Activated CD4-positive, alpha-beta T cell treated with anti-CD3 and anti-CD28 coated beads, Interleukin-2, amount 10 ng/mL, durations not matched to agents 7 days and 5 days (primary cell): ENCODE measurements at regions not wholly inside any gene's neighbourhood (a gene's known extent, or its start where the extent isn't known, plus 50 kb on each side); places are given as distances from the start of the nearest gene placed in this dataset.
"Not testable (repeated sequence)": the region's sequence is repeated elsewhere in the genome, so short reads cannot be mapped to it uniquely, and the experiment has no call there.

Experiments used
- CTCF ChIA-PET: fragments of 350-600 bp; sonication (Branson Sonifier 250); formaldehyde crosslinking; loops from one replicate; lab custom pipeline; 2021; ENCODE audit warnings: antibody characterized with exemption; lab: Charles Lee
- POLR2A ChIA-PET: fragments of 350-600 bp; sonication (Branson Sonifier 250); formaldehyde crosslinking; loops from one replicate; lab custom pipeline; 2021; ENCODE audit warnings: antibody characterized with exemption; lab: Charles Lee
- DNase-seq: peaks from one replicate; pipeline ENCODE4 v3.0.0-alpha.2; 2020
- H3K27ac Mint-ChIP-seq: one replicate; pipeline ENCODE4 v1.8.0; 2021; ENCODE audit warnings: mild to moderate bottlenecking, moderate library complexity, mixed read lengths
- H3K27me3 Mint-ChIP-seq: one replicate; pipeline ENCODE4 v1.8.0; 2021; ENCODE audit warnings: mixed read lengths
- H3K36me3 Mint-ChIP-seq: one replicate; pipeline ENCODE4 v1.8.0; 2021; ENCODE audit warnings: low read depth, mixed read lengths
- H3K4me1 Mint-ChIP-seq: one replicate; pipeline ENCODE4 v1.8.0; 2021; ENCODE audit warnings: mixed read lengths
- H3K4me3 Mint-ChIP-seq: one replicate; pipeline ENCODE4 v1.8.0; 2021; ENCODE audit warnings: mild to moderate bottlenecking, moderate library complexity, mixed read lengths
- H3K9me3 Mint-ChIP-seq: one replicate; pipeline ENCODE4 v1.8.0; 2021; ENCODE audit warnings: mixed read lengths

- no peaks in the 10 kb centered on the region for H3K36me3 Mint-ChIP-seq
- no peak overlapping the region for H3K27ac Mint-ChIP-seq
- no peak for DNase-seq
- no peak overlapping the region for H3K4me3 Mint-ChIP-seq
- ChIA-PET POLR2A (no interaction called here), CTCF (no interaction called here)
- no peaks in the 10 kb centered on the region for H3K9me3 Mint-ChIP-seq
- H3K4me1 Mint-ChIP-seq, result no peaks in the 10 kb centered on the region
- H3K27me3 Mint-ChIP-seq, result no peaks in the 10 kb centered on the region
These were observed 372.9 kb downstream of the PREX1 start for GRCh38 chr20:48454671-48455490.

GRCh38 chr20:48453477-48454093 is 374.2 kb downstream of the PREX1 start:
- Mint-ChIP-seq H3K9me3 (no peaks in the 10 kb centered on the region), H3K4me3 (no peak overlapping the region), H3K36me3 (no peaks in the 10 kb centered on the region), H3K4me1 (no peaks in the 10 kb centered on the region), H3K27me3 (no peaks in the 10 kb centered on the region), H3K27ac (no peak overlapping the region)
- ChIA-PET POLR2A (no interaction called here), CTCF (no interaction called here)
- DNase-seq, result no peak

GRCh38 chr20:48451401-48451800 is 376.4 kb downstream of the PREX1 start:
- Mint-ChIP-seq H3K4me3 (no peak overlapping the region), H3K27me3 (no peaks in the 10 kb centered on the region), H3K4me1 (no peaks in the 10 kb centered on the region), H3K36me3 (no peaks in the 10 kb centered on the region), H3K9me3 (no peaks in the 10 kb centered on the region), H3K27ac (no peak overlapping the region)
- POLR2A ChIA-PET, result no interaction called here
- CTCF ChIA-PET, result no interaction called here
- no peak for DNase-seq

- CTCF ChIA-PET, result no interaction called here
- POLR2A ChIA-PET, result no interaction called here
- no peak for DNase-seq
- H3K4me1 Mint-ChIP-seq, result no peaks in the 10 kb centered on the region
- no peaks in the 10 kb centered on the region for H3K27me3 Mint-ChIP-seq
- no peak overlapping the region for H3K4me3 Mint-ChIP-seq
- H3K9me3 Mint-ChIP-seq, result peaks cover 4% of the 10 kb centered on the region
- H3K36me3 Mint-ChIP-seq, result no peaks in the 10 kb centered on the region
- H3K27ac Mint-ChIP-seq, result no peak overlapping the region
These were observed 378.9 kb downstream of the PREX1 start for GRCh38 chr20:48448666-48449600.

GRCh38 chr20:48447456-48447855 is 380.3 kb downstream of the PREX1 start:
- H3K27me3 Mint-ChIP-seq, result no peaks in the 10 kb centered on the region
- no peak overlapping the region for H3K4me3 Mint-ChIP-seq
- H3K4me1 Mint-ChIP-seq, result no peaks in the 10 kb centered on the region
- H3K9me3 Mint-ChIP-seq, result peaks cover 7% of the 10 kb centered on the region
- no peak overlapping the region for H3K27ac Mint-ChIP-seq
- POLR2A ChIA-PET, result no interaction called here
- no peak for DNase-seq
- no peaks in the 10 kb centered on the region for H3K36me3 Mint-ChIP-seq
- CTCF ChIA-PET, result no interaction called here

- no peak overlapping the region for H3K27ac Mint-ChIP-seq
- no peaks in the 10 kb centered on the region for H3K27me3 Mint-ChIP-seq
- no peaks in the 10 kb centered on the region for H3K4me1 Mint-ChIP-seq
- ChIA-PET CTCF (no interaction called here), POLR2A (no interaction called here)
- H3K36me3 Mint-ChIP-seq, result no peaks in the 10 kb centered on the region
- peaks cover 7% of the 10 kb centered on the region for H3K9me3 Mint-ChIP-seq
- DNase-seq, result no peak
- no peak overlapping the region for H3K4me3 Mint-ChIP-seq
These were observed 382.0 kb downstream of the PREX1 start for GRCh38 chr20:48445827-48446226.

- Mint-ChIP-seq H3K9me3 (peaks cover 7% of the 10 kb centered on the region), H3K4me1 (no peaks in the 10 kb centered on the region), H3K4me3 (no peak overlapping the region), H3K36me3 (no peaks in the 10 kb centered on the region), H3K27ac (no peak overlapping the region), H3K27me3 (no peaks in the 10 kb centered on the region)
- ChIA-PET CTCF (no interaction called here), POLR2A (no interaction called here)
- DNase-seq, result no peak
These were observed 383.6 kb downstream of the PREX1 start for GRCh38 chr20:48444249-48444648.

- H3K36me3 Mint-ChIP-seq, result no peaks in the 10 kb centered on the region
- no peak for DNase-seq
- no peak overlapping the region for H3K27ac Mint-ChIP-seq
- no peaks in the 10 kb centered on the region for H3K4me1 Mint-ChIP-seq
- peaks cover 10% of the 10 kb centered on the region for H3K9me3 Mint-ChIP-seq
- H3K4me3 Mint-ChIP-seq, result no peak overlapping the region
- no peaks in the 10 kb centered on the region for H3K27me3 Mint-ChIP-seq
- ChIA-PET CTCF (interaction anchor here (0.6 kb wide), 1 partner anchor 272 kb away, joined by 5 read pairs; no protein-coding TSS in a partner anchor), POLR2A (no interaction called here)
These were observed 386.9 kb downstream of the PREX1 start for GRCh38 chr20:48440916-48441315.

GRCh38 chr20:48440261-48440660 is 387.5 kb downstream of the PREX1 start:
- POLR2A ChIA-PET, H3K4me3 Mint-ChIP-seq, DNase-seq: not testable (repeated sequence)

DNA sequence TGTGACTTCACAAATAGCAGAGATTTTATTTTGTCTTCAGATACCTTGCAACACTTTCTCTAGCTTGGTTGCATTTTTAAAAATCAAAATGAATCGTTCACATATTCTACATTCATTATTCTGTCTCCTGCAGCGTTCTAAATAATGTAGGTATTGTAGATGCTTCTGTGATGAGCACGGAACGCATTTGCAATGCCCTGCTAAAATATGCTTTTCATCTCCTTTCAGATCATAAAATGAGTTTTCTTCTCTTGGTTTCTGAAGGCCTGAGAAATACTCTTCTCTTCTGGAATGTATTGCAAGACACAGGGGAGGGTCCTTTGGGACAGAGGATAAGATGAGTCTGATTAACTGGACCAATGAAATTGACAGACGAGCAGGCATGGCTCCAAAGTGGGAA is 390.7 kb downstream of the PREX1 start:
- ChIA-PET CTCF (no interaction called here), POLR2A (no interaction called here)
- Mint-ChIP-seq H3K4me1 (no peaks in the 10 kb centered on the region), H3K27me3 (no peaks in the 10 kb centered on the region), H3K9me3 (peaks cover 3% of the 10 kb centered on the region), H3K36me3 (no peaks in the 10 kb centered on the region), H3K4me3 (no peak overlapping the region), H3K27ac (no peak overlapping the region)
- no peak for DNase-seq

More at GRCh38 chr20:48440261-48440660, 387.5 kb downstream of the PREX1 start:
- CTCF ChIA-PET, result interaction anchor here (0.6 kb wide), 1 partner anchor 272 kb away, joined by 5 read pairs; no protein-coding TSS in a partner anchor
- H3K9me3 Mint-ChIP-seq, H3K36me3 Mint-ChIP-seq, H3K27ac Mint-ChIP-seq, H3K27me3 Mint-ChIP-seq, H3K4me1 Mint-ChIP-seq: not testable (repeated sequence)

- POLR2A ChIA-PET, CTCF ChIA-PET, H3K4me3 Mint-ChIP-seq, DNase-seq, H3K27me3 Mint-ChIP-seq, H3K4me1 Mint-ChIP-seq, H3K36me3 Mint-ChIP-seq, H3K27ac Mint-ChIP-seq, H3K9me3 Mint-ChIP-seq: not testable (repeated sequence)
These were observed 391.2 kb downstream of the PREX1 start for GRCh38 chr20:48436609-48437008.

GRCh38 chr20:48433178-48433577 is 394.6 kb downstream of the PREX1 start:
- Mint-ChIP-seq H3K9me3 (peaks cover 2% of the 10 kb centered on the region), H3K36me3 (no peaks in the 10 kb centered on the region), H3K4me1 (peaks cover 1% of the 10 kb centered on the region), H3K27ac (no peak overlapping the region), H3K27me3 (no peaks in the 10 kb centered on the region), H3K4me3 (no peak overlapping the region)
- no peak for DNase-seq
- ChIA-PET POLR2A (no interaction called here), CTCF (no interaction called here)

- H3K9me3 Mint-ChIP-seq, result peaks cover 2% of the 10 kb centered on the region
- no peaks in the 10 kb centered on the region for H3K27me3 Mint-ChIP-seq
- H3K4me1 Mint-ChIP-seq, result peaks cover 1% of the 10 kb centered on the region
- H3K36me3 Mint-ChIP-seq, result no peaks in the 10 kb centered on the region
- POLR2A ChIA-PET, result no interaction called here
- no peak overlapping the region for H3K27ac Mint-ChIP-seq
- H3K4me3 Mint-ChIP-seq, result no peak overlapping the region
- no peak for DNase-seq
- CTCF ChIA-PET, result no interaction called here
These were observed 395.3 kb downstream of the PREX1 start for GRCh38 chr20:48432494-48432832.
